Upper lobe of left lung (tissue), 4 donors: ENCODE measurements at regions not wholly inside any gene's neighbourhood (a gene's known extent, or its start where the extent isn't known, plus 50 kb on each side); places are given as distances from the start of the nearest gene placed in this dataset.

Experiments
- POLR2A ChIP-seq, 4 donors: fragments of 450-650 bp; IDR thresholded peaks; one replicate each; pipeline ENCODE4 v1.5.1; 2016 to 2017; ENCODE audit warnings: antibody characterized with exemption in 4 of 4, mild to moderate bottlenecking in 2 of 4
- POLR2AphosphoS5 ChIP-seq, 2 donors: sonication (generic); formaldehyde crosslinking; IDR thresholded peaks; one replicate each; pipeline ENCODE4 v1.5.1; 2017; ENCODE audit warnings: antibody characterized with exemption in 2 of 2

DNA sequence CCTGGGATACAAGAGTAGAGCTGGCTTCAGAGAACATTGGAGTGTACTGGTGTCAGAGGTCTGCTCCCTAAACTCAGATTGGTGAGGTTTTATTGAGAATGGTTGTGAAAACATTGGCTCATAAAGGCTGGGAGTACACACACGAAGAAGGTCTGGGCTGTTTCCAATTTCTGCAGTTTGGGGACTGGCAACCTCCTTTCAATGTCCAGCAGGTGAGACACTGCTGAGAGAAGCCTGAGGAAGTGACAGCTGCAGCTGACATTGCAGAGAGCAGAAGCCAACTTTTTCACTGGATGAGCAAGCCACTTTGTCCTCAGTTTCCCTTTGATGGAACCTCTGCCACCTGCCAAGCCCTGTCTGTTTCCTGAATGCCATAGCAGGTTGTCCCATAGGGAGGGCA lies 346.6 kb upstream of the SPRED2 start:
- TF ChIP-seq POLR2A (IDR thresholded peaks at IDR 0.05) (no peak), POLR2AphosphoS5 (IDR thresholded peaks at IDR 0.05) (no peak)
